Ishikawa (cell line): ENCODE measurements at regions not wholly inside any gene's neighbourhood (a gene's known extent, or its start where the extent isn't known, plus 50 kb on each side); places are given as distances from the start of the nearest gene placed in this dataset.

Source experiments
- EP300 ChIP-seq: IDR thresholded peaks from 2 replicates; pipeline ENCODE4 v1.6.1; 2012; ENCODE audit warnings: borderline replicate concordance
- MAX ChIP-seq: IDR thresholded peaks from 2 replicates; pipeline ENCODE4 v1.6.1; 2012
- NFIC ChIP-seq: IDR thresholded peaks from 2 replicates; pipeline ENCODE4 v1.6.1; 2012
- TAF1 ChIP-seq: IDR thresholded peaks from 2 replicates; pipeline ENCODE4 v1.6.1; 2012; ENCODE audit warnings: low read depth, mild to moderate bottlenecking
- USF1 ChIP-seq: IDR thresholded peaks from 2 replicates; pipeline ENCODE4 v1.6.1; 2012

GRCh38 chr1:38169121-38169520 lies 122.5 kb upstream of the POU3F1 start:
- TF ChIP-seq EP300 (no peak), TAF1 (no peak), USF1 (no peak), MAX (no peak), NFIC (no peak)
